Osteoblast (primary cell): ENCODE measurements at regions not wholly inside any gene's neighbourhood (a gene's known extent, or its start where the extent isn't known, plus 50 kb on each side); places are given as distances from the start of the nearest gene placed in this dataset.

Experiments
- DNase-seq: peaks from one replicate; pipeline ENCODE4 v3.0.0; 2011; ENCODE audit warnings: low spot score, mixed read lengths; ENCODE audit not compliant: insufficient read length; ENCODE audit errors: missing footprints
- H2AFZ ChIP-seq: 2 replicates; pipeline ENCODE4 v1.6.0; 2011; ENCODE audit warnings: mild to moderate bottlenecking, low read length
- H3K27ac ChIP-seq: 2 replicates; pipeline ENCODE4 v1.5.1; 2011; ENCODE audit warnings: mild to moderate bottlenecking, low read depth, low read length, moderate library complexity
- H3K27me3 ChIP-seq: 2 replicates; pipeline ENCODE4 v1.6.0; 2012; ENCODE audit warnings: mild to moderate bottlenecking, control low read depth, inconsistent platforms, low read length, moderate library complexity; ENCODE audit not compliant: insufficient read depth
- H3K36me3 ChIP-seq: 2 replicates; pipeline ENCODE4 v1.5.1; 2011; ENCODE audit warnings: mild to moderate bottlenecking, low read length, control low read depth, moderate library complexity; ENCODE audit not compliant: insufficient read depth
- H3K4me1 ChIP-seq: 2 replicates; pipeline ENCODE4 v1.5.1; 2011; ENCODE audit warnings: mild to moderate bottlenecking, low read length, control low read depth, moderate library complexity; ENCODE audit not compliant: insufficient read depth
- H3K4me2 ChIP-seq: 2 replicates; pipeline ENCODE4 v1.6.0; 2011; ENCODE audit warnings: mild to moderate bottlenecking, low read length; ENCODE audit not compliant: insufficient read depth
- H3K4me3 ChIP-seq: fragments of 200-600 bp; sonication (generic); 3 replicates; pipeline ENCODE4 v1.5.1; 2012; ENCODE audit warnings: mild to moderate bottlenecking, low read length, inconsistent platforms; ENCODE audit not compliant: insufficient read depth
- H3K79me2 ChIP-seq: 2 replicates; pipeline ENCODE4 v1.6.0; 2012; ENCODE audit warnings: mild to moderate bottlenecking, low read length, control low read depth, inconsistent platforms; ENCODE audit not compliant: insufficient read depth
- H3K9me3 ChIP-seq: 2 replicates; pipeline ENCODE4 v1.5.1; 2011; ENCODE audit warnings: low read depth, low read length, control low read depth
- H4K20me1 ChIP-seq: 2 replicates; pipeline ENCODE4 v1.6.0; 2012; ENCODE audit warnings: mild to moderate bottlenecking, low read length, control low read depth; ENCODE audit not compliant: insufficient read depth
- CTCF ChIP-seq: IDR thresholded peaks from 2 replicates; pipeline ENCODE4 v1.5.1; 2011; ENCODE audit warnings: mild to moderate bottlenecking, low read depth, low read length, moderate library complexity; ENCODE audit errors: extremely low read depth

- H3K4me1 ChIP-seq = no peaks in the 10 kb centered on the region
- no peak overlapping the region for H3K4me3 ChIP-seq
- H3K27me3 ChIP-seq = peaks cover 15% of the 10 kb centered on the region
- no peaks in the 10 kb centered on the region for H3K36me3 ChIP-seq
- H4K20me1 ChIP-seq = no peaks in the 10 kb centered on the region
- H3K79me2 ChIP-seq = no peaks in the 10 kb centered on the region
- no peak for TF ChIP-seq CTCF
- H2AFZ ChIP-seq = no peak overlapping the region
- H3K27ac ChIP-seq = no peak overlapping the region
- H3K4me2 ChIP-seq = no peak overlapping the region
- peak; percentile 49 for DNase-seq
- H3K9me3 ChIP-seq = no peaks in the 10 kb centered on the region
These were observed 55.4 kb upstream of the GRIP2 start for GRCh38 chr3:14595561-14595960.

GRCh38 chr3:14597266-14597665 is 54.3 kb upstream of the CCDC174 start:
- no peaks in the 10 kb centered on the region for H3K9me3 ChIP-seq
- no peak overlapping the region for H3K27ac ChIP-seq
- peaks cover 21% of the 10 kb centered on the region for H3K27me3 ChIP-seq
- no peaks in the 10 kb centered on the region for H4K20me1 ChIP-seq
- H3K4me3 ChIP-seq = no peak overlapping the region
- H3K36me3 ChIP-seq = no peaks in the 10 kb centered on the region
- H3K4me1 ChIP-seq = no peaks in the 10 kb centered on the region
- H3K4me2 ChIP-seq = no peak overlapping the region
- no peak overlapping the region for H2AFZ ChIP-seq
- H3K79me2 ChIP-seq = no peaks in the 10 kb centered on the region
- no peak for TF ChIP-seq CTCF
- no peak for DNase-seq

GRCh38 chr3:14598143-14598569 is 53.4 kb upstream of the CCDC174 start:
- no peaks in the 10 kb centered on the region for H3K79me2 ChIP-seq
- H4K20me1 ChIP-seq = no peaks in the 10 kb centered on the region
- no peaks in the 10 kb centered on the region for H3K36me3 ChIP-seq
- H3K27ac ChIP-seq = no peak overlapping the region
- TF ChIP-seq CTCF = no peak
- DNase-seq = peak; percentile 96
- H3K4me2 ChIP-seq = no peak overlapping the region
- H3K9me3 ChIP-seq = no peaks in the 10 kb centered on the region
- peaks cover 22% of the 10 kb centered on the region for H3K27me3 ChIP-seq
- no peaks in the 10 kb centered on the region for H3K4me1 ChIP-seq
- H2AFZ ChIP-seq = no peak overlapping the region
- H3K4me3 ChIP-seq = no peak overlapping the region

- no peaks in the 10 kb centered on the region for H3K79me2 ChIP-seq
- H3K27me3 ChIP-seq = peaks cover 31% of the 10 kb centered on the region
- H3K4me2 ChIP-seq = no peak overlapping the region
- DNase-seq = no peak
- no peak overlapping the region for H3K4me3 ChIP-seq
- no peaks in the 10 kb centered on the region for H3K36me3 ChIP-seq
- H2AFZ ChIP-seq = no peak overlapping the region
- no peak for TF ChIP-seq CTCF
- H3K9me3 ChIP-seq = no peaks in the 10 kb centered on the region
- no peaks in the 10 kb centered on the region for H3K4me1 ChIP-seq
- no peaks in the 10 kb centered on the region for H4K20me1 ChIP-seq
- H3K27ac ChIP-seq = no peak overlapping the region
These were observed 52.1 kb upstream of the CCDC174 start for GRCh38 chr3:14599488-14599887.
